Amygdala (tissue), 56 donors: ENCODE measurements at regions not wholly inside any gene's neighbourhood (a gene's known extent, or its start where the extent isn't known, plus 50 kb on each side); places are given as distances from the start of the nearest gene placed in this dataset.
"Not testable (repeated sequence)": the region's sequence is repeated elsewhere in the genome, so short reads cannot be mapped to it uniquely, and the experiment has no call there.

Experiments
- DNase-seq, 56 donors: peaks; one replicate each; lab custom pipeline; 2025; lab: John Stamatoyannopoulos, UW

DNA sequence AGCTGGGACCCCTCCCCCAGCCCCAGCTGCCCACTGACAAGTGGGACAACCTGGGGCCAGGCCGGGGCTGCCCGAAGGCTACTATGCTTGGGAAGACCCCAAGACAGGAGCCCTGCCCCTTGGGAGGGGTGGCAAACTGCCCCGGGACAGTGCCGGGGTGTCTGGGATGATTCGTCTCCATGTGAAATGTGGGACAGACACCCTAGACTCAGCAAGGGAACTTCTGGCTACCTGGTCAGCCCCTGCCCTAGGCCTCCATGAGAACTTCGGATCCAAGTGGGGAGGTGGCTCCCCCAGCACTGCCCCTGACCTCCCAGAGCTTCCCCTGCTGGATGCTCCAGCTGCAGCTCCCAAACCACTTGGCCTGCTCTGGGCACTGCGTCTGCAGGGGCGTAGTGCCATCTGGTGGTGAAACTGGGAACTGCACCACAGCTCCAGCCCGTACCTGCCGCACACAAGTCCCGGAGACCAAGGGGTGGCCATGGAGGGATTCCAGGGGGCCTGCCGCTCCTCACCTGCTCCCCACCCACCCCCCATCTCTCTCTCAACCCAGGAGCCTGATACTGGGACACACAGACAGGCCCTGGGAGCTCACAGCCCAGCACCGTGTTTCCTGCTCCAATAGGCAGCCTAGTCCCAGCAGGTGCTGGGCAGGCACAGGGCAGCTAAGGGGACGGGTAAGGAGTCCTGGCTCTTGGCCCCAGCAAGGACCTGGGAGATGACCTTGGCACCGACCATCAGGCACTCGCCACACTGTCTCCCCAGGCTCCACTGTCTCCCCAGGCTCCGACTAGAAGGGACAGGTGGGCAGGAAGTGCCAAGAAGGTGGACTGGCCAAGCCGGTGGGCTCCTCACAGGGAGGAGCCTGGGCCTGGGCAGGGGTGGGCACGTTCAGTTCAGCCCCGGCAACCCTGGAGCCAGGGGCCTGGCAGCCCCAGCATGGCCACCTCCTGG, 194.1 kb downstream of the IGLL1 start:
- DNase-seq: peak in 53 of 56 donors; percentile 20 to 89 (median 62)

DNA sequence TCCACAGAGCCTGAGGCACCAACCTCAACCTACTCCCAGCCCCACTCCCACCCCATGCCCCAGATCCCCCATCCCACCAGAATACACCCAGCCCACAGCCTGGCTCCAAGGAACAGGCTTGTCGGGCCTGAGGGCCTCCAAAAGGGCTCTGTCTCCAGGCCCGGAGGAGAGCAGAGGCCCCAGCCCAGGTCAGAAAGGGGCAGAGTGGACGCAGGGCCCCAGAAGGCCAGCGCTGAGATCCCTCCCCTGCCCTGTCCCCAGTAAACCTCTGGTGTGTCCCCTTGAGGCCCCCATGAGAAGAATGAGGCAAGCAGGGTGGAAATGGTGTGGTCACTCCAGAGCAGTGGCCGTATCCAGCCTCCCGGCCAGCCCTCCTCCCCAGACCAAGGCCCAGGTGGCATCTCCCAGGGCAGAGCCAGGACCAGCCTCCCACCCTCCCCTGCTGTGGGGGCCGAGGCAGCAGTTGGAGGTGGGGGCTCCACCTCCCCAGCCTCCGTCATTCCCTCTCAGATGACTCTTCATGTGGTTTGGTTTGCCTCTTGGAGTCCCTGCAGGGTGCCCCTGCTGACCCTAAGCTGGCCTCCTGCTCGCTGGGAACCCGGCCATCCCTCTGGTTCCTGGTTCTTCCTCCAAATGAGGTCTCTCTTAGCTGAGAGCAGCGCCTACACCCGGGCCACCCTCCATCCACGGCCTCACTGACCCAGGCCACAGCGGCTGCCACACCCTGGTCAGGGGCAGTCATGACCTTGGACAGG, 195.0 kb downstream of the IGLL1 start:
- no peak for DNase-seq

DNA sequence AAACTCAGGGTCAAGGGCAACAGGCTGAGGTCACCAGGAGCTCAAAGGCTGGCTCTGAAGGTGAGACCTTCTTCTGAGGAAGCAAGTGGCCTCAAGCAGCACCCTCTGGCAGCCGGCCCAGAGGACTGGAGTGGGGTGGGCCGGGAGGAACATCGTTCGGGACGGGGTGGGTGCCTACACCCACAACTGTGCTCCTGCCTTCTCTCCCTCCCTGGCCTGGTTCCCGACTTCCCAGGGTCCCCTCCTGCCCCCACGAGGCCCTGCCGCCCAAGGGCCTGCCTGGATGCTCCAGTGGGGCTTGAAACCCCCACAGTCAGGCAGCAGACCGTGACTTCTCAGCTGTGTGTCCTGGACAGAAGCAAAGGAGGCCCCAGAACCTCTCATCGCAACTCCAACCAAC, 195.7 kb downstream of the IGLL1 start:
- DNase-seq: no peak

DNA sequence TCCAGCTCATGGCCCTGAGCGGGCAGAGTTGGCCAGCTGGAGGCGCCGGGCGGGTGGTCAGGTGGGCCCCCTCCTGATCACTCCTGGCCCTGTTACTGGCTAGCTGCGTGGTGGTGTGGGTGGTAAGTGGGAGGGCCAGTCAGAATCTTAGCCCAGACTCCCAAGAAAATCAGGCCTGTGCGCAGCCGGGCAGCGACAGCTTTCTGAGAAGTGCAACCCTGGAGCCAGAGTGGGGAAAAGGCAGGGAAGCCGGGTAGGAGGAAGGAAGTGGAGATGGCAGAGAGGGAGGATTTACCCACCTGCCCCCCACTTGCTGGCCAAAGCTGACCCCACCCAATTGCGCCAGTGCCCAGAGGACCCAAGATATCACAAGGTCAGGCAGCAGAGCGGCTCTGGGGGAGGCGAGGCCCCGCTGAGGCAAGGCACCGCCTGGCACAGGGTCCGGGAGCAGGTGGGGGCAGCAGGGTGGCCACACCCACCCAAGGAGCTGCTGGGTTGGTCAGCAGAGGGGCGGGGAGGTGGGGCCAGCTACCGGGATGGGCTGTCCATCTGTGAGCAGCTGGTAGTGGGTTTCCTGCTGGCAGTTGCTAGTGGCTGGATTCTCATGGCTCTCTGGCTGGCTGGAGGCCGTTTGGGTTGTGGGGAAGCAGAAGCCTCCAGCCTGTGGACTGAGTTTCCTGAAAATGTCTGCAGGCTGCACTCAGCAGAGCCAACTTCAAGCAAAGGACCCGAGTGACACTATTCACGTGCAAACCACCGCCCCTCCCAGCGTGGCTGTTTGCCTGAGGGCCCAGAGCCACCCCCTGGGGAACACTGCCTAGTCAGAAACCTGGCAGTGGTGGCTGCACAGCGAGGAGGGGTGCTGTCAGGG, 196.4 kb downstream of the IGLL1 start:
- DNase-seq: peak in 21 of 56 donors; percentile 6 to 70 (median 39)

DNA sequence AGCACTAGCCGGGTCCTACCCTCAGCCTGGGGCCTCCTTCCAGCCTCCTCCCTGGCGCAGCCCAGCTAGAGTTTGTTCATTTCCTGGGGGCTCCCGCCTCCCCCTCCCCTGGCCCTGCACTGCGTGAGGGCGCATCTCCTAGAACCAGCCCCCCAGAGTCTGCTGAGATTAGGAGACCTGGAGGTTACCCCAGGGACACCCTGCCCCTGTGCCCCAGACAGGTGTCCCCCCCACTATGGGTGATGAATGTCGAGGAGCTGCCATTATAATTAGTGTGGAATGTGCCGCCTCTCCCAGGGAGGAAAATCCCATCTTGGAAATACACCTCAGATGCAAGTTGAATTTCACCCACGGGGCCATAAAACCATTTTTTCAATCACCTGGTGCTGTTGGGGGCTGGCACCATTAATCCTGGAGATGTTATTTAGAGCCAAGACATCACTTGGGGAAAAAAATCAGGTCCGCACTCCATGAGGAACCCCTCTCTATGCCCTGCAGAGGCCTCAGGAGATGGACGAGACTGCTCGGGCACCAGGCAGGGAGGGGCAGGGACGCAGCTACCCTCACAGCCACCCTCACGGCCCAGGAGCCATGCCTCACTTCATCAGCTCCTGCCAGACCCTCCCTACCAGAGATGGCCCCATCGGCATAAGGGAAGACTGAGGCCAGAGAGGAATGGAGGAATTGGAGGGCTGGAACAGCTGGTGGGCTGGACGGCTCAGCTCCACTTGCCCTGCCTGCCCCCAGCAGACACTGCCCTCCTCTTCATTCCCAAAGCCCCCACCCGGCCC, 197.5 kb downstream of the IGLL1 start:
- no peak for DNase-seq

DNA sequence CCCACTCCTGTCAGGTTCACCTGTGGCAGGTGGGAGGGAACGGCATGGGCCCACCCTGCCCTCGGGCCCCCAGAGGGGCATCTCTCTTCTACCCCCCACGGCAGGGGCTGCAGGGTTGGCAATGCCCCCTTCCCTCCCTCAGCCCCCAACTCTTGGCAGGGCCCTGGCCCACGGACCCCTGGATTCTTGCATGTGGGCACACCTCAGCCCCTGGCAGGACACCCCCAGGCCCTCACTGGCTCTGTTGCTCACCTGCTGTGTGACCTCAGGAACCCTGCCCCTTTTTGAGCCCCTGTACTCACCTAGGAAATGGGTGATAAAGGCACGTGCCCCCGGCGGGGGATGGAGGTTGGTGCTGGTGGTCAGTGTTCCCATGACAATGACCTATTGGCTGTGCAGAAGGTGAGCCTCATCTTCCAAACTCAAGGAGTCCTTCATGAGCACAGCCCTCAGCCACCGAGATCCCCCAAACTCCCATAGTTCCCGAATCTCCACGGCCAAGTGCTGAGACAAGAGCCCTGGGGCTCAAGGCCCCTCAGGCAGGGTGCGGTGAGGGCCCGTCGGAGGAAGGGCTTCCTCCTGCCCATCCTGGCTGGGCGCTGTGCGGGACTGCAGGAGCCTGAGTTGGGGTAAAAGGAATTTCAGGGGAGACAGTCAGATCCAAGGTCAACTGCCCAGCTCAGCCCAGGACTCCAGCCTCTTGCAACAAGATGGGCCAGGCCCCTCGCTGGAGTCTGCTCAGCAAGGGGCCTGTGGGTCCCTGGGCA, 198.2 kb downstream of the IGLL1 start:
- DNase-seq: no peak

DNA sequence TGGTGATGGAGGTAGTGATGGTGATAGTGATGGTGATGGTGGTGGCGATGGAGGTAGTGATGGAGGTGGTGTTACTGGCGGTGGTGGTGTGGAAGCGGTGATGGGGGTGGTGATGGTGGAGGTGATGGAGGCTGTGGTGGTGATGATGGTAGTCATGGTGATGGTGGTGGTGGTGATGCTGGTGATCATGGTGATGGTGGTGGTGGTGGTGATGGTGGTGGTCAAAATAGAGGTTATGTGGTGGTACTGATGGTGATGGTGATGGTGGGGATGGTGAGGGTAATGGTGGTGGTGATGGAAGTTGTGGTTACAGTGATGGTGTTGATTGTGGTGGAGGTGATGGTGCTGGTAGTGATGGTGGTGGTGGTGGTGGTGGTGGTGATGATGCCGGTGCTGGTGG, 199.2 kb downstream of the IGLL1 start:
- no peak for DNase-seq

DNA sequence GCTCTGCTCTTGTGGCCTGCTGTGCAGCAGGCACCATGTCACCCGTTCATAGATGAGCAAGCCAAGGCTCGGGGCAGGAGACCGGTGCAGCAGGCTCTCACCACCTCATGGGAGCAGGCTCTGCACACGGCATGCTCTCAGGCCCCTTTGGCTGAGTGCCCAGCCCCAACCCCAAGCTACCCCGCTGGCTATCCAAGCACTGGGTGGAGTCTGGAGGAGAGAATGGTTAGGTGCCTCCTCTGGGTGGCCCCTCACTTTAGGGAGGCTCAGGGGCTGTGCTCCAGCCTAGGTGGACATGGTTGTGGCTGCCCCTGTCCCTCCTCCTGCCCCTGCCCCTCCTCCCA, 199.9 kb downstream of the IGLL1 start:
- DNase-seq: no peak

DNA sequence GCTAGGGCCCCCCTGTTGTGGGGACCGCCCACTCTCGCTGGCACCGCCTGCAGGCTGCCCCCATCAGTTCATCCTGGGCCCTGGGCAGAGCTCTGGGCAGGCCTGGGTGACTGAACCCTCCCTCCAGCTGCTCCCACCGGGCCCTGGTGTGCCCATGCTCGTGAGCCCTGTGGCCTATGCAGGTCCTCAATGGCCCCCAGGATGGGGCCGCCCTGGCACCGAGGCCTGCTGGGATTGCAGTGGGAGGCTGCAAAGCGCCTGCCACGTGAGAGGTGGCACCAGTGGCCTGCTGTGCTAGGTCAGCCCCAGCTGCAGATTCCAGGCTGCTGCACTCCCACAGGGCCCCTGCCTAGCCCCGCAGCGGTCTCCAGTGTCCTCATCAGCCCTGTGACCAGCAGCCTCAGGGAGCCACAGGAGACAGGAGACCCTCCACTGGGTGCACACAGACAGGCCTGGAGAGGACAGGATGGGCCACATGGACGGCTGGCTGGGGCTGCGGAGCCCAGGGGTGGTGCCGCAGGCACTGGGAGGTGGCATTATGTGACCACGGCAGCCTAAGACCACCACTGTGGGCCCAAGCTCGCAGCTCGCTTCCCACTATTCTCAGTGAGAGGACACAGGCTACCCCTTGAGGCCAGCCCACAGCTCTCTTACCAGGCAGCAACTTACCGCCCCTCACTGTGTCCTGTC, 199.4 kb downstream of the BCR start:
- DNase-seq: not testable (repeated sequence)

DNA sequence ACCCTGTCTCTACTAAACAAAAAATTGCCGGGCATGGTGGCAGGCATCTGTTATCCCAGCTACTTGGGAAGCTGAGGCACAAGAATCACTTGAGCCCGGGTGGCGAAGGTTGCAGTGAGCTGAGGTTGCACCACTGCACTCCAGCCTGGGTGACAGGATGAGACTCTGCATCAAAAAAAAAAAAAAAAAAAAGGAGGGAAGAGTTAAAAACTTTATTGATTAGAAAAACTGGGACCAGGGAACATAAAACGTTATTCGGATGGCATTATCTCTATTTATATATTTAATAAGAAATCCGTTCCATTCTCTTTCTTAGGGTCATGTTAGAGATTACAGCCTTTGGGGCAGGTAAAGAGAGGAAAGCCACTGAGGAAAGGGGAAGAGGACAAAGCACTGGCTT, 197.5 kb downstream of the BCR start:
- no peak for DNase-seq

DNA sequence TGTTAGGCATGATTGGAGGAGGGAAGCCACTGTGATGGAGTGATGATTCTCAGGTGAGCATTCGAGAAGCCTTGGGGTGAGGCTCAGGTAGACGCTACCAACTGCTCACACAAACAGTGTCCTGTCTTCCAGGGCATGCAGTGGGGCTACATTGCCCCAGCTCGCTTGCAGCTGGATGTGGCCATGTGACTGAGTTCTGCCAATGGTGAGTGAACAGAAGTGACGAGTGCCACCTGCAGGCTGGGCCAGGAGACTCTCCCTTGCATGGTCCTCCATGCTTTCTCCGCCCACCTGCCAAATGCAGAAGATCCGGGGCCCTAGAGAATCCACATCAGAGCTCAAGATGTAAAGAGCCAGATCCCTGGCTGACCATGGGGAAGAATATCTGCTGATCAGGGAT, 195.9 kb downstream of the BCR start:
- no peak for DNase-seq

DNA sequence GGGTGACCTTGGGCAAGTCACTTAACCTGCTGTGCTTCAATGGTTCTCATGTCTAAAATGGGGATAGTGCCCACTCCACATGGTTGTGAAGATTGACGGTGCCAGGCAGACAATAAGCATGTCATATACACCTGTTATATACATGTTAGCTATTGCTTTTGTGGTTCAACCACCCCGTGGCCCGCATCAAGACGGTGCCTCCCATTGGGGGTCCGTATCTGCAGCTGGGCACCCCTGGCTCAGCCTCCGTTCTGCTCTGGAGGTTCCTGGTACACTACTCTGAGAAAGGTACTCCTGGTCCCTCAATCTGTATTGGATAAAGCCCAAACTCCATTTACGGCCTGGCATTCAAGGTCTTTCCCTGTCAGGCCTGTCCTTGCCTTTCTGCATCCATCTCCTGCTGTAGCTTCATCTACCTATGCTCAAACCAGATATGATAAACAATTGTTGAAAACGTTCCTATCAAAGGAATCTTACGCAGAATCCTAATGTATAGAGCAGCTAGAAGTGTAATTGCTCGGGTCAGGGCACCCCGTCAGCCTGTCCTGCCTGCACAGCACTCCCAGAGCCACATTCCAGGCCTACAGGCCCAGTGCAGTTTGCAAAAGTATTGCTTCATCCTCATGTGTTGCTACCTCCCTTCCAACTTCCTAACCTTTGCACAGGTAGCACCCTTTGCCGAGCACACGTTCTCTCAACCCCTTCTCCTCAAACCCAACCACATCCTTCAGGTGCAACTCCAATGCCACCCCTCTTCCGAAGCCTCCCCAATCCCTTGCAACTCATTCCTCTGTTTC, 194.9 kb downstream of the BCR start:
- DNase-seq: no peak

DNA sequence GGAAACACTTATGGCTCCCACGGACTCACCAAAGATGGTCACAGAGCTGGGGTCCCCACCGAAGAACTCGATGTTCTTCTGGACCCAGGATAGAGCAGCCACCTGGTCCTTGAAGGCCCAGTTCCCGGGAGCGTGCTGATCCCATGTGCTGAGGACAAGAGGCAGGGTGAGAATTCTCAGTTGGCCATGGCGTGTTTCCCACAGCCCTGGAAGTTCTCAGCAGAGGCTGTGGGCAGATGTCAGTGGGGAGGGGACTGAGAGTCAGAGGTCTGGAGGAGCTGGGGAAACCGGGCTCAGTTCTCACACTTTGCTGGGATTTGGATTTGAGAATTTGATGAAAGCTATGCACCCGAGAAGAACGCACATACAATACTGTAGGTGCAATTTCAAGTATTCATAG, 193.3 kb downstream of the BCR start:
- DNase-seq: no peak

DNA sequence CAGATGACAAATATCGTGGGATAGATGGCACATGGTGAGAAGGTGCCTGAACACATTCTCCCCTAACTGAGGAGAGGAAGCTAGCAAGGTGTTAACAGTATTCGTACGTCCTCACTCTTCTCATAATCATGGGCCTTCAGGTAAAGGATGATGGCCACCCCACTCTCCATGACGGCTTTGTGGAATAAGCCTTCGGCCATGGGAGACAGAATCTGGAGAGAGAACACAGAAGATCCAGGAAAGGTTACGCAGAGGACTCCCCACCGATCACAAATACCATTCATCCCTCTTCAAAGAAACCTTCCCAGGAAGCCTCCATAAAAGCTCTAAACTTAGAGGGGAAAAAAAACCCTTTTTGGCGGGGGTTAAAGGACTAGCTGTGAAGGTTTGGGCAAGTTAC, 189.9 kb downstream of the BCR start:
- DNase-seq: no peak

DNA sequence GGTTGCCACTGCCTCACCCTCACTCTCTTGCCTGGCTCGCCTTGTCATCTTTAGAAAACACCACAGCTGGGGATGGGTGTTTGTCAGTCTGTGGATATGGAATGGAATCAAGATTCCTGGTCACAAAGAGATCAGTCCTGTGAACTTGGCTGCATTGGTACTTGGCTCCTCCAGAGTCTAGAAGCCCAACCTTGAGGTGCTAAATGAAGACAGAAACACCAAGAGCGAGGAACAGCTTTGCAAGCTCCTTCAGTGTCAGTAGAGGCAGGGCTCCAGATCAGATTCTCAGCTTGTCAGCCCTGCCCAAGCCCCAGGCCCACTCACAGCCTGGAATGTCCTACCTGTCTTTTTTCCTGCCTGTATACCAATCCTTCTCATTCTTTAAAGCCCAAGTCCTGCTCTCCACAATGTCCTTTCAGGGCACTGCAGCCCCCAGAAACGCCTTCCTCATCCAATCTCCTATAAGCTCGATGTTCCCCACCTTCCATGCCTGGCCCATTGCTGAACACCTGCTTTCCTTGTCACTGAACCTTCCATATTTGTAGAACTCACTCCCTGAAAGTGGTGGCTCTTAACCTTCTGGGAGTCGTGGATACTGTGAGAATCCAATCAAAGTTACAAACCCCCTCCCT, 188.9 kb downstream of the BCR start:
- DNase-seq: no peak
